GM21619 (cell line): ENCODE measurements at regions not wholly inside any gene's neighbourhood (a gene's known extent, or its start where the extent isn't known, plus 50 kb on each side); places are given as distances from the start of the nearest gene placed in this dataset.

Experiments used
- ATAC-seq: cut with Tn5 transposase; IDR thresholded peaks from one replicate; pipeline ENCODE4 v1.9.1; 2021; ENCODE audit not compliant: unreplicated experiment

DNA sequence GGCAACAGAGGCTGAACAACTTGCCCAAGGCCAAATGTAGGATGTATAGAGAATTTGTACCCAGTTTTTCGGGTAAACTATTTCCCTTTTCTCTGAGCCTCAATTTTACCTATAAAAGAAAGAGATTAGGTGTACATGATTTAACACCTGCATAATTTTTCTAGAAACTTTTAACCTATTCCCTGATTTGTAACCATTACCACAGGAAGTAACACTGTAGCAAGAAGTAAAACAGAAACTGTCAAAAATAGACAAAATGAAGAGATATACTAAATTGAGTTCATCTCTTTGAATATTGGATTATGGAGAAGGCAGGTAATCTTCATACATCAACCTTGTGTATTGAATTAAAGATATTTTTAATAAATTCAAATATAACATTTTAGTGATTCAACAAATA lies 136.2 kb downstream of the ZC3H11B start:
- ATAC-seq, result peak; percentile 36

DNA sequence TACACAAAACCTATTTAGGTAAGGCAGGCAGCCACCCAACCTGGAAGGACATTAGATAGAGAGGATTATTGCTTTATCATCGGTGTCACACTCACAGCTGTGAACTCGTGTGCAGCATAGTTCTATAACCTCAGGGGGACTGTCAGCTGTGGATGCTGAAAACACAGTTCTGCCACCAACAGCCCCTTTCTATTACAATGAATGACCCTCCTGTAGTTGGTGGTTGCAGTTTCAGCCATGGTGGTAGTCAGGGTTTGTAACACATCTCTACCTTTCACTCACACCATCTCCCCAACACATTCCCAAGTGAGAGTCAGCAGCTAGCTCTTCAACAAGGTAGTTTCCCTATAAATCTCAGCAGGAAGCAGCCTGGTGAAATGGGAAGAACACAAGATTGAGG lies 136.8 kb downstream of the ZC3H11B start:
- ATAC-seq, result peak; percentile 87

DNA sequence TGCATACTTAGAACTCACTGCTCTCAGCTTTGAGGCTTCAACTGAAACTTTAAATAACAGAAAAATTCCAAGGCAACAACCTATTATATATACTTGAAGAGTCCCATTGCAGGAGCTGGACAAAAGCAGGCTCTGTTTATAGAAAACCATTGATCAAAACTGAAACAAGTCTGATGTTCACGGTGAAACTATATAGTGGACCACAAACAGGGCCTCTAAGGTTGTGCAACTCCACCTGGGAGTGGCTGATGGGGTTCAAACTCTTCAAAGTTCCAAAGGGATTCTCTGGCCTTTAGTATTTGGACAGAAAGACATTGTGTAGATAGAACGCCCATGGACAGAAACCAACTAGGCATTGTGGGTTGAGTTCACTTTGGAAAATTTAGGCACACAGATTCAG lies 140.3 kb downstream of the ZC3H11B start:
- no peak for ATAC-seq

DNA sequence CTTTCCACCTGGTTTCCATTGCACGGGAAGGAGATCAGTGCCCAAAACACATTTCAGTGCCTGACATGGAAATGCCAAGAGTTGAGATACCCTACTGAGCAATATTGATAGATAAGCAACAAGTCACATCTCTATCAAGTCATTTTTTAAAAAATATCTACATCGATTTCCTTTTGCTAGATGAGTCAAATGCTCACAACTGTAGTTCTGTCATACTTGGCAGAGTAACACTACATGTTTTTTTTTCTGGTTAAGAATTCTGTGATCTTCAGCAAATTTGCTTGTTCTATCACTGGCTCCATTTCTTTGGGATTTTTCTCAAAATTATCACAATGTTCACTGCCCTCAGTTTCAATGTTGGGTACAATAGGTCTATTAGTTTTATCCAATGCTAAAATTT lies 145.4 kb downstream of the ZC3H11B start:
- no peak for ATAC-seq

DNA sequence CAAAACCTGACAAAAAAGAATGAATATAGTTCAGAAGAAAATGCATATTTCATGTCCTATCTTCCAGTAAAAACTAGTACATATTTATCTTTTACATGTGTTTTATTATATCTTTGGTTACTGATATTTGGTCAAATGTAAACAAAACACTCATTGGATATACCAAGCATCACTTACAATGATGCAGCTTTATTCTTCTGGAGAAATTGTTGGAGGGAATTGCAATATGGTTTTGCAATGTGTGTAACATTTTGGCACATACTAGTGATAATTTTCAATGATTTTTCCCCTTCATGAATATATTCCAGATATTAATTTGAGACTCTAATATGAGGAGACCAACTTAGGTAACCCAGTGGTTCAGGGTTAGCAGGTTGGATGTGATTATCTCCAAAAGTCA lies 146.1 kb downstream of the ZC3H11B start:
- no peak for ATAC-seq

DNA sequence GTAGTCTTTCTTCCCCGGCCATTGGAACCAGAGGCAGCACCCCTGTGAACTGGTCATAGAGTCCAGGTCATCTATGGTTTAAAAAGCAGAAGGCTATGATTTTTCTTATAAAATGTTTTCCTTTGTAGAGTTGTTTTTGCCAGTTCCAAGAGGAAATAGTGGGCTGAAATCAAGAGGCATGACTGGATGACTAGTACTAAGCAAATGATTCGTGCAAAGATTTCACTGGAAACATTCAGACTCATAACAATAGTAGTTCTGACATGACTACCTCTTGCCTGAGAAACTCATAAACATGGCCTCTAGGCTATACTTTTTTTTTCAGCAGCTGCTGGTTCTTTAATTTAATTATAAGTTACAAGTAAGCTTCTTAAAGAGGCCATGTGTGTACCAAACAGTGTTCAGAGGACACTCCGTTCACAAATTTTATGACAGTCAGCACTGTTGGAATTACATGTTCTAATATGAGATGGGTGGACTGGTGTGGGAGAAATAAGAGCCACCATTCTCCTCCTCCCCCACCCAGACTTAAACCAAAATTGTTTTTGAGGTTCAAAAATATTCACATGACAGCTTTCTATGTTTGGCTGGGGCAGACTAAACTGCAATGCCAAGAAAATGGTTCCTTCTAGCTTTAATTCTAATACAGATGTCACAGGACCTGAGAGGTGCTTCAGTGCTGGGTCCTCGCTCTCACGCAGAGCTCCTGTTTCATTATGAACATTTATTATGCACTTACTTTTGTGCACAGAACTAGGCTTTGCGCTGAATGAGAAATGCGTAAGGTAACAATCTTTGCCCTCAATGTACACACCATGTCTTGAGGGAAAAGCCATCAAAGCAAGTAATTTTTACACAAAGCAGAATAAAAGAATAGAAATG lies 147.5 kb downstream of the ZC3H11B start:
- peak; percentile 39 for ATAC-seq

DNA sequence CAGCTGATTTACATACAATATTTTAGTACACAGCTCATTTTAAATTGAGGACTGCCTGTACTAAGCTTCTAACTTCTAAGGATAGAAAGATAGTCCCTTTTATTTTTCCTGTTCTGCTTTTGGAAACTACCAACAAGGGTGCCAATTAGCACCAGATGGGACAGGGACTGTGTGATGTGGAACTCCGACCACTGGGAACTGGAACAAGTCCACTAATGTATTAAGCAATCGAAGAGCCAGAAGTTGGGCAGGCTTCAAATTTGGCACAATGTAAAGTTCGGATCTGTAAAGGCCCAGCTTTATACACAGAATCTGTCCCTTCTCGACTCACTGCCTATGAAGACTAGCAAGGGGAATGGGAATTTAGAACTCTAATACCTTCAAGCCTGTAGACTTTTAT lies 149.3 kb downstream of the ZC3H11B start:
- no peak for ATAC-seq

DNA sequence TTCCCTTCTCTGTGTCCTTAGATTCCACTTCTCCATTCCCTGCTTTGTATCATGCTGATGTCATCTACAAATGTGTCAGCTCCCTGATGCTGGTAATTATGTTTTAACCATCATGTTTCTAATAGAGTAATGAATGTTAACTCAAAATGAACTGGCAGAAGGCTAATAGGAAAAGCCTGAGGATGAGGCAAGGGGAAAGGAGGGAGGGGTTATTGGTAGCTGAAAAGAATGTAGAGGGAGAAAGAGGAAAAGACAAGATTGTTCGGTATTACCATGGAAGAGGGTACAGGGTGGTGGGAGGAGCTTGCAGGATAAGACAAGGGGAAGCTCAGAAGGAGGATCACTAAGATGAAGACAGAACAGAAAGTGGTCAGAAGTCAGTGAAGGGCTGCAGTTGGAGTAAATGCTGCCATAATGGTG lies 150.9 kb downstream of the ZC3H11B start:
- ATAC-seq, result no peak

DNA sequence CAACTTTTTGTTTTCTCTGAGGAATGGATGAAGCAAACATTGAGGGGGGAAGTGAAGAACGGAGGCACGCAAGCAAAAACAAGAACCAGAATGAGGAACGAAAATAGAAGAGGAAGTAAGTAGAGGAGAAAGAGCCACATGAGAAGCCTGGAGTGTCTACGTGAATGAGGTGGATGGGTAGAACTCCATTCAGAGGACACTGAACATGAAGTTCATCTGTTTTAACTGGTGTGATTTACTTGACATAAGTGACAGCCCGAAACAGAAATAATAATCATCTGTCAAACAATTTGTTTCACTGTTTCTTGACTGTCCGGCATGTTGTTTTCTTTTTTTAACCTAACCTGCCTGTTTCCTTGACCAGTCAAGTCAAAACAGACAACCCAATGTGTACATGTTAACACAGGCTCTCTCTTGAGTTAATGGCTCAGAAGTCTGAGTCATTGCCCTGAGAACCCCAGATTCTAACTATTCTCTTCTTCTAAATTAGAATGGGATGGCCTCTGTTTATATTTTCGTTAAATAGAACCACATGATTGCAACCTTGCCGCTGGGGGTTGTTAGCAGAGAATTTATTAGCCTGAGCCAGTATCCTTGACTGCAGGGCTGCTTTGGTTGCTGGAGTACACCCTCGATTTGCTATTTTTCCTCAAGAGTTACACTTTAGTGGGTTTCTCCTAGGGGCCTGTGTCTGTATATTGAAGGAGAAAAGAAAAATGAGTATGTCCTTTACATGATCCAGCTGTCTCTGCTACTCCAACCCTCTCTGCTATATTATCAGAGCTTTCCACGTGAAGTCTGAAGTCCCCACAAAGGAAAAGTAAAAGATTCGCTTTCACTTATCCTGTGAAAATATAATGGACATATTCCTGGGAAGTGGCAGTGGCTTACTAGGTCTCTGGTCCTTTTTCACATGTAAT lies 151.7 kb downstream of the ZC3H11B start:
- peak; percentile 79 for ATAC-seq

DNA sequence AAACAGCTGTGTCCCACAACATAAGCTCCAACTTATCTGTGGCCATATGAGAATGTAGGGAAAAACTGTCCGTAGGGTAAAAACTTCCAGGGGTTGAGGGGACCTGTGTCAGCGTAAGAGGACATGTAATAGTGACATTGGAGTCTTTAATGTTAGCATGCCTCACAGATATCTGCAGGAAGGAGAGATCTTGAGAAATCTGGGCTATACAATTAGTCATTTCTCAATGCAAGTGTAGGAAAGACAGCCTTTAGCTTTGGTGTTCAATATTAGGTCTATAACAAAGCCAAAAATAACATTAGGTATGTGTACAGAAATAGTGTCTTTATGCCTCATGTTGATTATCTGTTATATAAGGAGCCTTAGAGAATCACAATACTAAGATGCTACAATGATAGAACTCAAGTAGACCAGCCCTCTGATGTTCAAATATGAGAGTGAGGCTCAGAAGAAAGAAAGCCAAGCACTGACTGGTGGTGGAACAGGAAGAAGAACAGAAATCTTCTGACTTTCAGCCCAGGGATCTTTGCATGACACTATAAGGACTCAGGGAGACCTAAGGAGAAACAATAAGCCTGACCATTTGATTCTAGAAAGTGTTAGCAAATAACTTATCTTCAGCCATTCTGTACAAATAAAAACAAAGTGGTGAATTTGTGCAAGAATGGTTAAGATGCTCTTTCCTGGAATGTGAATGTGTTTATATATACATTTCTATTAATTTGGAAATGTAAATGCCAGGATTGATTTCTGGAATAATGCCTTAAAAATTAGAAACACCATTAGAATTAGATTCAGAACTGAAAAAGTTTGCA lies 152.6 kb downstream of the ZC3H11B start:
- ATAC-seq, result peak; percentile 23

DNA sequence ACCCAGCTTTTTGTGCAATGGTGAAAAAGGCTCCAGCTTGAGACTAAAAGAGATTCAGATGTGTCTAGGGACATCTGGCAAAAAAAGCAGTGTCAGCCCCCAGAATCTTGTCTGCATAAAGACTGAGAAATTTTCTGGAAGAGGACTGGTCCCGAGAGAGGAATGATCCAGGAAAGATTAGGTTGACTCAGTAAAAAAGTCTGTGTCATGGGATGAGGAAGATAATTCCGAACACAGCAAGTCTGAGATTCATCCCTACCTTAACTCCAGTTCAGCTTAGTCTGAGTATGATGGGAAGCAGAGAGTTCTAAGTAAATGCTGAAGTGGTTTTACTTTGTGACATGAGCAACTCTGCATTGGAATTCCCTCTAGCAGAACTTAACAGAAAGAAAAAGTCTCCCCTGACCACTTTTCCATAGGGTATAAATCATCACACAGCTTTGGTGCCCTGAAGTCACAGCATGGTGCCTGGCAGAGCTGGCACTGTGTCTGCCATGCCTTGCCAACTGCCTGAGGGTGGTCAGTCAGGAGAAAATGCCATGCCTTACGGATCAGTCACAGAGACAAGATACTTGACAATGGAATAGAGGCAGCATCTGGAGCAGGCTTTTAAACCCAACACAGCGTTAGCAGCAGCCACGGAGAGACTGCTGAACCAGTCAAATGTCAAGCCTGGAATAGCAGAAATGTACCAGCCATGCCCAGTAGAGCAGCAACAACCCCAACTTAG lies 153.4 kb downstream of the ZC3H11B start:
- ATAC-seq, result no peak

DNA sequence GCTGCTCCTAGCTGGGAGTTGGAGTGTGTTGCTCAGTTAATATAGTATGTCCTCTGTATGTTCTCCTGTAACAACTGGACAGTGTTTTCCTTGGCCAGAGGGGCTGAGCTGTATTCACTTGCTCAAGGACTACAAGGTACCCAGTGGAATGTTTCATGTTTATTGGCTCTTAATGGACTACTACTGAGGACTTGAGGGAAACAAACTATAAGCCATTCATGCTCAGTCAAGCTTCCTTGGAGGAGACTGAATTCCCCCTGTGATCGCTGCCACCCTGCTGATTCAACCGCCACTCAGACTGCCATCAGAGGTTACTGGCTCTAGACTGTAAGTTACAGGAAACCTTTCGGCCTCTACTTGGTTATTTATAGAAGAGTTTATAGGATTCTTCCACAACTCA lies 166.6 kb downstream of the ZC3H11B start:
- ATAC-seq, result no peak

DNA sequence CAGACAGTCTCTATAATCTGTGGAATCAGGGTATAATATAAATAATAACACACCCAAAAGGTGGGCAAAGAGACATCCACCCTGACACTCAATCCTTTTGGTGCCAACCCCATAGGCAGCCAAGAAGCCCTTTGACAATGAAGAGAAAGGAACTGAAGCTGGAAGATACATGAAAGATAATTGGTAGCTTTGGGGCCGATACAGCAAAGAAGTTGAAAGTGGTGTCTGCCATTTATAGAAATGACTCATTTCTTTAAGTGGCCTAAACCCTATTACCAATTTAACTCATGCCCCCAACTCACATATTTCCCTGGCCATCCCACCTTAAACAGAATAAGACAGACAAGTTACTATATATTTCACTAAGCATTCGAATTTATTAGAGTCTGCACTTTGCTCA lies 167.0 kb downstream of the ZC3H11B start:
- no peak for ATAC-seq

DNA sequence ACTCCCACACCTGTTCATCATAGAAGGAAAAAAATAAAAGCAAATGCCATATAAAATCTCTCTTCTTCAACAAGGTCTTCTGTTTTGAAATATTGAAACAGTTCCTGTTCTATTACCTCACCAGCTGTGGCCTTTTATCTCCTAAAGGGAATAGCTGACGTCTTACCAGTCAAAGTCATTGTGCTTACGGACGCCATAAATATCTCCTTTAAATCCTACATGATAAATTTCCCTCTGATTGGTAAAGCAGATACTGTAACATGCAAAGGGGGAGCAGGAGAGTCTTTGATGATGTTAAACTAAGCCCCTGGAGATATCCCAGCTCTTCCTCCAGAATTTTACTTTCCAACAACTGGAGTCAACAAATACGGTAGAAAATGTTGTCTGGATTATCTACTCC lies 168.4 kb downstream of the ZC3H11B start:
- no peak for ATAC-seq

DNA sequence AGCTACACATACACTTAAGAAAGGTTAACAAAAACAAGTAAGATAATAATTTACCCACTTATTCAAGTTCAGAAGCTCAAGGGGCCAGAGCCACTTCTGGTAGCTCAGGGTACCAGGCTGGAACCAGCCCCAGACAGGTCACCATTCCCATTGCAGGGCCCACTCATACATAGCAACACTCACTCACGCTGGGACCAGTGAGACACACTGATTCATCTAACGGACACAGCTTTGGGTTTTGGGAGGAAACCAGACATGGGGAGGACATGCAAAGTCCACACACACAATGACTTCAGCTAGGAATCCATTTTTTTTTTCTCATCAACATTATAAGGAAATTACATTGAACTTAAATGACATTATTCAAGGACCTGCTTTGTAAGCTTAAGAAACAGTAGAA lies 169.1 kb downstream of the ZC3H11B start:
- no peak for ATAC-seq

DNA sequence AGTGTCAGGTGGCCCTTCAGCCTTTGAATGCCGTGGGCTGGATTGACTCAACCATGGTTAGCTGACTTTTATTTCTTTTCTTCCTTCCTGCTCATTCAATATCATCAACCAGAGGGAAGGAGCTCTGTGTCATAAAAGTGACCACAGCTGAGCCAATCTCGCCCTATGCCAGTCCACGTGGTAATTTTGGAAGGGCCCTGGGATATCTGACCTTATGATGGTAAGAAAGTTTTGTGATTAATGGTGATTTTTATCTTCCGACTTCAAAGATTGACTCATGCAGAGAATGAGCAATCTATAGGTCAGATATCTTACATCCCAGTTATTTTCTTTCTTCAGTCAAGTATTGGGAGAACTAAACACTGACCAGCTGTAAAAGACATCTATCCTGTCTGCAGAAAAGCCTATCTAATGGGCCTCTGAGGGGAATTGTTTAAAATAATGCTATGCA lies 170.3 kb downstream of the ZC3H11B start:
- no peak for ATAC-seq

DNA sequence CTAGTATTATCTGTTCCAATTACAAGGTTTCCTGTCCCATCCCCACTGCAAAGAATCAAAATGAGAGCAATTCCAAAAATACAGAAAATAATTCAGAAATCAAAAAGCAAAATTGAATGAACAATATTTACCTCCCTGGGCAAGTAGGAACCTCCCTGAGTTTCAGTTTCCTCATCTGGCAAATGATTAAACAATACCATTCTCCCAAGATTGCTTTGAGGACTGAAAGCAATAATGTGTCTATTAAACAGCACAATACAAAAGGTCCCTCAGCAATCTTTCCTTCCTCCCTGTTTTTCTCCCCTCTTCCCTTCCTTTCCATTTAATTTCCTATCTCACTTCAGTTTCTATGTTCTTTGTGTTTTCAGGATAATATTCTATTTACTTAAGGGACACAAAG lies 171.0 kb downstream of the ZC3H11B start:
- ATAC-seq, result no peak

DNA sequence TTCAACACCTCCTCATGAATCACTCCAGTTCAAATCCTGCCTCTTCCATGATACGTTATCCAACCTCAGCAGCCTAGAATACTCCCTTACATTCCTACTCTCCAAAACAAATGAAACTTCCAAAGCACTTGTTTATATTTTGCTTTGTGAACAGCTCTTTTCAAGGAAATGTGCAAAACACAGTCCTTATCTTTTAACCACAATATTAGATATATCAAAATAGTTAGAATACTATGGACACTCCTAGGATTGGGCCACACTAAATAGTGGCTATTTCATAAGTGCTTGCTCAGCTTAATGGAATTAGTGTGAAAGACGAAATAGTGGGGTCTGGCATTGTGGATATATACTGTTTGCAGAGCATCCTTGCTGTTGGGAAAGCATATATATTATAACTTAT lies 173.5 kb downstream of the ZC3H11B start:
- ATAC-seq, result no peak

DNA sequence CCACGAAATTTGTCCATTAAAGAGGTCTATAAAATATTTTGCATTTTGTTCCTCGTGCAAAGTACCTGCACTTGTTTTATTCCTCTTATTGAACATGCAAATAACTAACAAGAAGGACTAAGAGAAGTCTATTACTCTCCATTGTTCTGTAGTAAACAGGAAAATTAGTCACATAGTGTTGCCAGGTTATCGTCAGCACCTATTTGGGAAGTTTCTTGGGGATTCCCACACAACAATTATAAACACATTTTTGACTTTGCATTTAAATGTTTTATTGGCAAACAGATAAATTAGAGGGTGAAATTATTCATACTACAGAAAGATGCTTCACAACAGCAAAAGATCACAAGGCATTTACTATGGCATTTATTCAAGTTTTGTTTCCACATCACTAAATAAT lies 174.5 kb downstream of the ZC3H11B start:
- no peak for ATAC-seq

DNA sequence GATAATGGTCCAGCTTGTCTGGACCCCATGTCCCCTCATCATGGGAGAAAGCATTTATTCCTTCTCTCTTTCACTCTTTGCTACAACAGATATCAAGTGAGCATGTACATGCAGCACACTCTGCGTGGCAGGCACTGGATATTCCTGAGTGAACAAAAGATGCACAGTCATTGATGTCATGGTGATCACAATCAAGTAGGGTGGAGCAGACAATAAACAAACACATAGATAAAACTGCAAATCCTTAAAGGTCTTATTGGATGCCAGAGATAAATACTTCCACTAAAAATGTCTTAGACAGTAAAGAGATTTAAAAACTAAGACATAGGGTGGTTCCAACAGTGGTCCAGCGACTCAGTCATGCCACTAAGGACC lies 178.0 kb downstream of the ZC3H11B start:
- no peak for ATAC-seq
